ENCODE measurements at regions not wholly inside any gene's neighbourhood (a gene's known extent, or its start where the extent isn't known, plus 50 kb on each side); places are given as distances from the start of the nearest gene placed in this dataset.

- Histone ChIP-seq H3K79me2 (ENCODE audit: control insufficient read depth in 1 of 2, insufficient read depth in 2 of 2, low read length in 2 of 2) (no peaks in the 10 kb centered on the region), H2AK5ac (ENCODE audit: low read depth, low read length) (no peak overlapping the region), H3K79me1 (ENCODE audit: low read depth, low read length) (no peaks in the 10 kb centered on the region), H3K4me3 (ENCODE audit: extremely low read depth in 1 of 4, insufficient read depth in 2 of 4, low read depth in 3 of 4, low read length in 4 of 4) (peak overlapping the region in 1 of 4 experiments; percentile 33; a peak in 1 of 8 replicates), H2BK12ac (ENCODE audit: low read depth, low read length) (no peak overlapping the region), H3K4ac (replicated peaks; ENCODE audit: insufficient read length, low read depth, low read length) (no peak overlapping the region), H3K27ac (ENCODE audit: low read depth, low read length) (peak overlapping the region; percentile 24; the same call in 1 of the 2 replicates), H2AFZ (ENCODE audit: low read length) (no peak overlapping the region), H2BK15ac (ENCODE audit: low read length) (no peak overlapping the region), H4K20me1 (replicated peaks in 1 of 2; ENCODE audit: control insufficient read depth in 1 of 2, insufficient read depth in 2 of 2, low read length in 2 of 2) (no peaks in the 10 kb centered on the region), H3K9me3 (ENCODE audit: insufficient read depth in 2 of 2, low read depth in 1 of 2, low read length in 1 of 2) (peaks cover 3 to 11% of the 10 kb centered on the region in 2 experiments; a peak in 3 of 4 replicates), H3K27me3 (replicated peaks in 1 of 4; ENCODE audit: control insufficient read depth in 3 of 4, extremely low read depth in 1 of 4, insufficient read depth in 3 of 4, low read length in 3 of 4) (no peaks in the 10 kb centered on the region), H2BK20ac (ENCODE audit: low read length) (peak overlapping the region; percentile 87), H3K36me3 (ENCODE audit: control insufficient read depth in 2 of 4, insufficient read depth in 4 of 4, low read length in 3 of 4) (0 out of 8 replicates have a peak, but pooled peaks cover 0 to 3% (median 0%) of the 10 kb centered on the region in 4 experiments), H3K18ac (ENCODE audit: extremely low read depth, low read length) (peak overlapping the region; percentile 34; the same call in 1 of the 2 replicates), H3K4me2 (ENCODE audit: insufficient read depth in 1 of 2, low read depth in 2 of 2, low read length in 2 of 2) (peak overlapping the region; percentile 4 to 44), H4K5ac (ENCODE audit: insufficient read length, low read depth, low read length) (peak overlapping the region; percentile 24), H4K91ac (replicated peaks; ENCODE audit: insufficient read length, low read length) (peak overlapping the region; percentile 49), H3K23ac (ENCODE audit: insufficient read length) (no peak overlapping the region), H3K14ac (ENCODE audit: insufficient read length) (no peak overlapping the region), H2BK120ac (replicated peaks; ENCODE audit: low read depth, low read length) (peak overlapping the region; percentile 87), H3K4me1 (replicated peaks in 1 of 4; ENCODE audit: control insufficient read depth in 3 of 4, insufficient read depth in 4 of 4, low read length in 3 of 4) (peaks cover 0 to 9% (median 3%) of the 10 kb centered on the region in 4 experiments; a peak in 4 of 7 replicates), H3K23me2 (ENCODE audit: low read depth, low read length) (no peaks in the 10 kb centered on the region), H3K56ac (replicated peaks; ENCODE audit: insufficient read length, low read depth, low read length) (peak overlapping the region; percentile 5), H3K9ac (replicated peaks in 1 of 4; ENCODE audit: extremely low read depth in 1 of 4, low read depth in 3 of 4, low read length in 3 of 4) (no peak overlapping the region), H2BK5ac (ENCODE audit: low read depth, low read length) (peak overlapping the region; percentile 91; the same call in 1 of the 2 replicates), H4K8ac (ENCODE audit: extremely low read depth, insufficient read depth, low read length) (no peak overlapping the region)
- ChIA-PET CTCF (ENCODE audit: partially characterized antibody) (interaction anchor here (0.6 to 1.5 kb wide), 9 partner anchors 9 to 815 kb away, joined by 3 to 10 read pairs (median 3); no protein-coding TSS in a partner anchor), POLR2A (ENCODE audit: partially characterized antibody) (interaction anchor here (0.8 to 1.6 kb wide), 6 partner anchors 9 to 875 kb away, joined by 4 to 8 read pairs (median 4); no protein-coding TSS in a partner anchor)
- peak; percentile 98 for FAIRE-seq
- 34% methylated on average over 2 of the region's 2 CpGs; no CpG with 5 or more reads in 1 of the 2 experiments for WGBS, 2 experiments (ENCODE audit: extremely low coverage in 1 of 2, insufficient coverage in 1 of 2, insufficient read length in 1 of 2, insufficient replicate concordance in 2 of 2, low coverage in 1 of 2, low lambda C conversion rate in 2 of 2, missing lambda C conversion rate in 1 of 2)
- no peak for DNase-seq (ENCODE audit: low read depth in 1 of 2, low spot score in 2 of 2)
- TF ChIP-seq CHD2 (IDR thresholded peaks at IDR 0.05; ENCODE audit: low read length): no peak
- no peak for TF ChIP-seq TCF12 (IDR thresholded peaks at IDR 0.05; ENCODE audit: low read depth, low read length)
- TF ChIP-seq YY1 (IDR thresholded peaks at IDR 0.05; ENCODE audit: low read depth, low read length): peak; percentile 67
- peak; percentile 21; the same call in 1 of the 2 replicates for TF ChIP-seq ATF2 (IDR thresholded peaks at IDR 0.05; ENCODE audit: low read length)
- TF ChIP-seq FOSL1 (IDR thresholded peaks at IDR 0.05; ENCODE audit: insufficient read depth, low read depth, low read length): no peak
- TF ChIP-seq POU5F1 (IDR thresholded peaks at IDR 0.05; ENCODE audit: low read depth, low read length): peak; percentile 42; the same call in 1 of the 2 replicates
- TF ChIP-seq RXRA (IDR thresholded peaks at IDR 0.05; ENCODE audit: insufficient read depth, low read depth, low read length): no peak
- TF ChIP-seq RNF2 (IDR thresholded peaks at IDR 0.05; ENCODE audit: borderline replicate concordance, low read depth, low read length, missing control alignments, poor library complexity, severe bottlenecking): no peak
- no peak for TF ChIP-seq CHD1 (IDR thresholded peaks at IDR 0.05; ENCODE audit: low read depth, low read length)
- TF ChIP-seq CREB1 (IDR thresholded peaks at IDR 0.05): no peak
Observed at GRCh38 chr7:70857793-70858545, 274.0 kb upstream of the GALNT17 start.

Measured in H1 (cell line).